Stimulated activated naive CD8-positive, alpha-beta T cell treated with anti-CD3 and anti-CD28 coated beads, Interleukin-15, amount 100 ng/mL, for 72 hours (primary cell): ENCODE measurements at regions not wholly inside any gene's neighbourhood (a gene's known extent, or its start where the extent isn't known, plus 50 kb on each side); places are given as distances from the start of the nearest gene placed in this dataset.

ENCODE experiments used
- ATAC-seq: fragments of 150-1000 bp; cut with Tn5 transposase; 2 replicates; pipeline ENCODE4 v1.10.0; 2021; ENCODE audit warnings: mild to moderate bottlenecking, moderate library complexity
- DNase-seq, 2 donors: peaks; one replicate each; pipeline ENCODE4 v3.0.0; 2021 to 2022
- H3K27ac Mint-ChIP-seq, 2 donors: one replicate each; pipeline ENCODE4 v1.8.0; 2022; ENCODE audit warnings: mild to moderate bottlenecking in 2 of 2, mixed read lengths in 2 of 2, moderate library complexity in 2 of 2
- H3K27me3 Mint-ChIP-seq: one replicate; pipeline ENCODE4 v1.8.0; 2022; ENCODE audit warnings: mixed read lengths
- H3K4me1 Mint-ChIP-seq: one replicate; pipeline ENCODE4 v1.8.0; 2022; ENCODE audit warnings: mild to moderate bottlenecking, mixed read lengths
- H3K4me3 Mint-ChIP-seq, 2 donors: one replicate each; pipeline ENCODE4 v1.8.0; 2022; ENCODE audit warnings: mild to moderate bottlenecking in 2 of 2, mixed read lengths in 2 of 2, moderate library complexity in 1 of 2
- H3K9me3 Mint-ChIP-seq, 2 donors: one replicate each; pipeline ENCODE4 v1.8.0; 2022; ENCODE audit warnings: mixed read lengths in 2 of 2

- no peak for DNase-seq
- Mint-ChIP-seq H3K27me3 (no peaks in the 10 kb centered on the region), H3K9me3 (no peaks in the 10 kb centered on the region), H3K4me1 (no peaks in the 10 kb centered on the region), H3K4me3 (no peak overlapping the region), H3K27ac (no peak overlapping the region)
- ATAC-seq, result no peak
These were observed 1989.8 kb upstream of the TENM3 start for GRCh38 chr4:180253419-180253818.

GRCh38 chr4:180261346-180261745 is 1981.9 kb upstream of the TENM3 start:
- Mint-ChIP-seq H3K9me3 (no peaks in the 10 kb centered on the region), H3K27ac (no peak overlapping the region), H3K4me3 (no peak overlapping the region), H3K4me1 (no peaks in the 10 kb centered on the region), H3K27me3 (no peaks in the 10 kb centered on the region)
- ATAC-seq (no peak), DNase-seq (no peak)

GRCh38 chr4:180280076-180280475 is 1963.1 kb upstream of the TENM3 start:
- ATAC-seq (no peak), DNase-seq (no peak)
- H3K4me3 Mint-ChIP-seq, result no peak overlapping the region
- H3K4me1 Mint-ChIP-seq, result no peaks in the 10 kb centered on the region
- no peak overlapping the region for H3K27ac Mint-ChIP-seq
- no peaks in the 10 kb centered on the region for H3K9me3 Mint-ChIP-seq
- no peaks in the 10 kb centered on the region for H3K27me3 Mint-ChIP-seq

- DNase-seq, result no peak
- H3K4me1 Mint-ChIP-seq, result no peaks in the 10 kb centered on the region
- ATAC-seq, result no peak
These were observed 1962.4 kb upstream of the TENM3 start for GRCh38 chr4:180280726-180281297.

GRCh38 chr4:180281724-180282123 is 1961.5 kb upstream of the TENM3 start:
- peaks cover 0 to 2% of the 10 kb centered on the region in 2 donors for H3K9me3 Mint-ChIP-seq
- no peaks in the 10 kb centered on the region for H3K4me1 Mint-ChIP-seq

More at GRCh38 chr4:180280726-180281297, 1962.4 kb upstream of the TENM3 start:
- no peak overlapping the region for H3K27ac Mint-ChIP-seq
- H3K9me3 Mint-ChIP-seq, result no peaks in the 10 kb centered on the region
- no peaks in the 10 kb centered on the region for H3K27me3 Mint-ChIP-seq
- H3K4me3 Mint-ChIP-seq, result no peak overlapping the region

GRCh38 chr4:180284267-180284666 is 1958.9 kb upstream of the TENM3 start:
- peaks cover 0 to 7% of the 10 kb centered on the region in 2 donors for H3K9me3 Mint-ChIP-seq
- H3K4me1 Mint-ChIP-seq, result no peaks in the 10 kb centered on the region
- no peak for DNase-seq
- no peak overlapping the region for H3K27ac Mint-ChIP-seq
- ATAC-seq, result no peak
- no peaks in the 10 kb centered on the region for H3K27me3 Mint-ChIP-seq
- no peak overlapping the region for H3K4me3 Mint-ChIP-seq

More at GRCh38 chr4:180281724-180282123, 1961.5 kb upstream of the TENM3 start:
- H3K4me3 Mint-ChIP-seq, result no peak overlapping the region
- no peak overlapping the region for H3K27ac Mint-ChIP-seq
- ATAC-seq (no peak), DNase-seq (no peak)
- H3K27me3 Mint-ChIP-seq, result no peaks in the 10 kb centered on the region

GRCh38 chr4:180285796-180286195 is 1957.4 kb upstream of the TENM3 start:
- peaks cover 0 to 7% of the 10 kb centered on the region in 2 donors for H3K9me3 Mint-ChIP-seq
- H3K27me3 Mint-ChIP-seq, result no peaks in the 10 kb centered on the region
- H3K27ac Mint-ChIP-seq, result no peak overlapping the region
- ATAC-seq, result no peak
- no peak for DNase-seq
- H3K4me3 Mint-ChIP-seq, result no peak overlapping the region
- no peaks in the 10 kb centered on the region for H3K4me1 Mint-ChIP-seq

- H3K9me3 Mint-ChIP-seq, result peaks cover 0 to 8% of the 10 kb centered on the region in 2 donors
- H3K4me1 Mint-ChIP-seq, result no peaks in the 10 kb centered on the region
- no peak overlapping the region for H3K27ac Mint-ChIP-seq
- DNase-seq, result no peak
- H3K27me3 Mint-ChIP-seq, result no peaks in the 10 kb centered on the region
- no peak overlapping the region for H3K4me3 Mint-ChIP-seq
- no peak for ATAC-seq
These were observed 1950.9 kb upstream of the TENM3 start for GRCh38 chr4:180292339-180292738.

GRCh38 chr4:180296036-180296599 is 1947.1 kb upstream of the TENM3 start:
- Mint-ChIP-seq H3K9me3 (peaks cover 8 to 16% of the 10 kb centered on the region in 2 donors), H3K27ac (no peak overlapping the region), H3K4me3 (no peak overlapping the region), H3K27me3 (no peaks in the 10 kb centered on the region), H3K4me1 (no peaks in the 10 kb centered on the region)
- ATAC-seq, result no peak
- no peak for DNase-seq

- ATAC-seq (no peak), DNase-seq (no peak)
- Mint-ChIP-seq H3K4me1 (no peaks in the 10 kb centered on the region), H3K27ac (no peak overlapping the region), H3K27me3 (no peaks in the 10 kb centered on the region), H3K4me3 (no peak overlapping the region), H3K9me3 (peaks cover 7 to 9% of the 10 kb centered on the region in 2 donors)
These were observed 1938.9 kb upstream of the TENM3 start for GRCh38 chr4:180304321-180304720.

- DNase-seq (no peak), ATAC-seq (no peak)
- Mint-ChIP-seq H3K27me3 (no peaks in the 10 kb centered on the region), H3K4me1 (no peaks in the 10 kb centered on the region), H3K4me3 (no peak overlapping the region), H3K27ac (no peak overlapping the region), H3K9me3 (peaks cover 7 to 14% of the 10 kb centered on the region in 2 donors)
These were observed 1932.6 kb upstream of the TENM3 start for GRCh38 chr4:180310616-180311015.

- Mint-ChIP-seq H3K9me3 (peaks cover 0 to 15% of the 10 kb centered on the region in 2 donors), H3K4me1 (no peaks in the 10 kb centered on the region), H3K27ac (no peak overlapping the region), H3K4me3 (no peak overlapping the region), H3K27me3 (no peaks in the 10 kb centered on the region)
- ATAC-seq (no peak), DNase-seq (no peak)
These were observed 1928.2 kb upstream of the TENM3 start for GRCh38 chr4:180314972-180315371.

GRCh38 chr4:180330521-180330920 is 1912.7 kb upstream of the TENM3 start:
- Mint-ChIP-seq H3K4me3 (no peak overlapping the region), H3K27ac (no peak overlapping the region), H3K9me3 (peaks cover 0 to 5% of the 10 kb centered on the region in 2 donors), H3K27me3 (no peaks in the 10 kb centered on the region), H3K4me1 (no peaks in the 10 kb centered on the region)
- ATAC-seq (no peak), DNase-seq (no peak)

GRCh38 chr4:180333162-180333561 is 1910.0 kb upstream of the TENM3 start:
- no peak overlapping the region for H3K27ac Mint-ChIP-seq
- no peaks in the 10 kb centered on the region for H3K27me3 Mint-ChIP-seq
- no peak for ATAC-seq
- H3K4me1 Mint-ChIP-seq, result no peaks in the 10 kb centered on the region
- H3K9me3 Mint-ChIP-seq, result peaks cover 0 to 8% of the 10 kb centered on the region in 2 donors
- DNase-seq, result no peak
- no peak overlapping the region for H3K4me3 Mint-ChIP-seq

- Mint-ChIP-seq H3K4me1 (no peaks in the 10 kb centered on the region), H3K27me3 (no peaks in the 10 kb centered on the region), H3K4me3 (no peak overlapping the region), H3K27ac (no peak overlapping the region), H3K9me3 (peaks cover 0 to 8% of the 10 kb centered on the region in 2 donors)
- DNase-seq (no peak), ATAC-seq (no peak)
These were observed 1907.6 kb upstream of the TENM3 start for GRCh38 chr4:180335566-180335965.

- Mint-ChIP-seq H3K4me1 (no peaks in the 10 kb centered on the region), H3K27me3 (no peaks in the 10 kb centered on the region), H3K4me3 (no peak overlapping the region), H3K27ac (no peak overlapping the region), H3K9me3 (peaks cover 0 to 6% of the 10 kb centered on the region in 2 donors)
- no peak for ATAC-seq
- DNase-seq, result no peak
These were observed 1906.6 kb upstream of the TENM3 start for GRCh38 chr4:180336494-180337090.
